Upper lobe of right lung (tissue), 1 donor: ENCODE measurements at regions not wholly inside any gene's neighbourhood (a gene's known extent, or its start where the extent isn't known, plus 50 kb on each side); places are given as distances from the start of the nearest gene placed in this dataset.

Experiments used
- ATAC-seq: fragments of 200-7000 bp; cut with Tn5 transposase; one replicate; pipeline ENCODE4 v1.9.1; 2020; ENCODE audit warnings: mild to moderate bottlenecking, moderate library complexity
- DNase-seq: peaks from one replicate; pipeline ENCODE4 v3.0.0-alpha.2; 2020
- H3K27ac ChIP-seq: fragments of 200-600 bp; one replicate; pipeline ENCODE4 v1.8.0; 2022
- H3K27me3 ChIP-seq: fragments of 200-600 bp; one replicate; pipeline ENCODE4 v1.8.0; 2022; ENCODE audit warnings: mild to moderate bottlenecking
- H3K36me3 ChIP-seq: fragments of 200-600 bp; one replicate; pipeline ENCODE4 v1.8.0; 2022
- H3K4me1 ChIP-seq: fragments of 200-600 bp; one replicate; pipeline ENCODE4 v1.8.0; 2022
- H3K4me3 ChIP-seq: fragments of 200-600 bp; one replicate; pipeline ENCODE4 v1.8.0; 2022; ENCODE audit warnings: mild to moderate bottlenecking
- H3K9me3 ChIP-seq: fragments of 200-600 bp; one replicate; pipeline ENCODE4 v1.8.0; 2022
- CTCF ChIP-seq: fragments of 200-600 bp; IDR thresholded peaks from one replicate; pipeline ENCODE4 v1.8.0; 2022; ENCODE audit warnings: antibody characterized with exemption
- intact Hi-C: fragments of 100-400 bp; cut with DNase I; formaldehyde crosslinking; loops from one replicate; pipeline ENCODE4 v1.11.0; 2022
- donor health status: DM: no; HTN: yes; CAD: no; lungs with severe emphysema.

- H3K9me3 ChIP-seq = no peaks in the 10 kb centered on the region
- H3K27me3 ChIP-seq = no peaks in the 10 kb centered on the region
- ATAC-seq (no peak), DNase-seq (no peak)
- no peaks in the 10 kb centered on the region for H3K36me3 ChIP-seq
- no peak overlapping the region for H3K4me3 ChIP-seq
- no peaks in the 10 kb centered on the region for H3K4me1 ChIP-seq
- intact Hi-C loops = no loop called here
- no peak for TF ChIP-seq CTCF
- H3K27ac ChIP-seq = no peak overlapping the region
Observed at GRCh38 chr10:130360826-130361311, 224.7 kb downstream of the GLRX3 start.

- no peaks in the 10 kb centered on the region for H3K9me3 ChIP-seq
- ATAC-seq (no peak), DNase-seq (no peak)
- H3K4me1 ChIP-seq = no peaks in the 10 kb centered on the region
- no peak overlapping the region for H3K27ac ChIP-seq
- no peak for TF ChIP-seq CTCF
- H3K27me3 ChIP-seq = no peaks in the 10 kb centered on the region
- intact Hi-C loops = no loop called here
- no peaks in the 10 kb centered on the region for H3K36me3 ChIP-seq
- no peak overlapping the region for H3K4me3 ChIP-seq
Observed at GRCh38 chr10:130361351-130362105, 225.3 kb downstream of the GLRX3 start.

- H3K9me3 ChIP-seq = no peaks in the 10 kb centered on the region
- H3K27me3 ChIP-seq = no peaks in the 10 kb centered on the region
- H3K4me3 ChIP-seq = no peak overlapping the region
- intact Hi-C loops = no loop called here
- no peaks in the 10 kb centered on the region for H3K4me1 ChIP-seq
- ATAC-seq (no peak), DNase-seq (no peak)
- TF ChIP-seq CTCF = no peak
- no peak overlapping the region for H3K27ac ChIP-seq
- no peaks in the 10 kb centered on the region for H3K36me3 ChIP-seq
Observed at GRCh38 chr10:130362308-130362761, 226.1 kb downstream of the GLRX3 start.

- Histone ChIP-seq H3K9me3 (no peaks in the 10 kb centered on the region), H3K27me3 (no peaks in the 10 kb centered on the region), H3K4me1 (no peaks in the 10 kb centered on the region), H3K27ac (no peak overlapping the region), H3K4me3 (no peak overlapping the region), H3K36me3 (no peaks in the 10 kb centered on the region)
- intact Hi-C loops = no loop called here
- DNase-seq = no peak
- no peak for TF ChIP-seq CTCF
- ATAC-seq = no peak
Observed at GRCh38 chr10:130363051-130363450, 226.9 kb downstream of the GLRX3 start.

- ATAC-seq (no peak), DNase-seq (no peak)
- intact Hi-C loops = no loop called here
- no peak for TF ChIP-seq CTCF
- H3K9me3 ChIP-seq = no peaks in the 10 kb centered on the region
- H3K4me3 ChIP-seq = no peak overlapping the region
- H3K4me1 ChIP-seq = no peaks in the 10 kb centered on the region
- no peaks in the 10 kb centered on the region for H3K36me3 ChIP-seq
- H3K27me3 ChIP-seq = no peaks in the 10 kb centered on the region
- H3K27ac ChIP-seq = no peak overlapping the region
Observed at GRCh38 chr10:130363899-130364445, 227.8 kb downstream of the GLRX3 start.
